ENCODE measurements at regions not wholly inside any gene's neighbourhood (a gene's known extent, or its start where the extent isn't known, plus 50 kb on each side); places are given as distances from the start of the nearest gene placed in this dataset.

DNA sequence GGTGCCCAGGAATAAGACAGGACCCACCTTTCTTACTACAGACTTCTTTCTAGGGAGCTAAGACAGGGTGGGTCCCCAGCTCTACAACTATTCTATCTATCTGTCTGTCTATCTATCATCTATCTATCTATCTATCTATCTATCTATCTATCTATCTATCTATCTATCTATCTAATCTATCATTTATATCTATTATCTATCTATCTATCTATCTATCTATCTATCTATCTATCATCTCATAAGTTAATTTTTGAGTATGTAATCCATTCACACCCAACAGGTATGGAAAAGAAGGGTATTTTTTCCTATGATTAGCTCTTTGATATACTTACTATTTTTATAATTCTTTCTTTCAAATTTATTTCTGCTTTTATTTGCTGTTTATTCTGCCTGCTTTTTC lies 55.9 kb downstream of the BAMBI start:
- intact Hi-C loops (cut with micrococcal nuclease): no loop called here
- Mint-ChIP-seq H3K27ac (no peak overlapping the region), H3K9me3 (no peaks in the 10 kb centered on the region), H3K4me3 (no peak overlapping the region), H3K27me3 (peaks cover 1% of the 10 kb centered on the region), H3K36me3 (ENCODE audit: low read depth) (no peaks in the 10 kb centered on the region), H3K4me1 (ENCODE audit: low read depth) (no peaks in the 10 kb centered on the region)

DNA sequence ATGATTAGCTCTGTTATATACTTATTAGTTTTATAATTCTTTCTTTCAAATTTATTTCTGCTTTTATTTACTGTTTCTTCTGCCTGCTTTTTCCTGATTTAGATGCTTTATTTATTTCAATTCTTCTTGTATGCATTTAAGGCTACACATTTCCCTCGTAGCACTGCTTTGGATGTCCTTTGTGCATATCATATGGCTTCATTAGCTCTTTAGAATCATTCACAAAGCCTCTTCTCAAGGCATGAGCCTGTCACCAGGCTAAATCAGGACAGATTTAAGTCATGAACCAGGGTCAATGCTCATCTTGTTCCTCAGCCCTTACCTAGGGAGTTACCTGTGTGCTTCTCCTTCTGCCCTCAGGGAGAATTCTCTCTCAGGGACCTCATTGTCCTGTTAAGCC lies 56.3 kb downstream of the BAMBI start:
- Mint-ChIP-seq H3K9me3 (no peaks in the 10 kb centered on the region), H3K27me3 (peaks cover 2% of the 10 kb centered on the region), H3K4me3 (no peak overlapping the region), H3K36me3 (ENCODE audit: low read depth) (no peaks in the 10 kb centered on the region), H3K27ac (no peak overlapping the region), H3K4me1 (ENCODE audit: low read depth) (no peaks in the 10 kb centered on the region)
- intact Hi-C loops (cut with micrococcal nuclease): no loop called here

DNA sequence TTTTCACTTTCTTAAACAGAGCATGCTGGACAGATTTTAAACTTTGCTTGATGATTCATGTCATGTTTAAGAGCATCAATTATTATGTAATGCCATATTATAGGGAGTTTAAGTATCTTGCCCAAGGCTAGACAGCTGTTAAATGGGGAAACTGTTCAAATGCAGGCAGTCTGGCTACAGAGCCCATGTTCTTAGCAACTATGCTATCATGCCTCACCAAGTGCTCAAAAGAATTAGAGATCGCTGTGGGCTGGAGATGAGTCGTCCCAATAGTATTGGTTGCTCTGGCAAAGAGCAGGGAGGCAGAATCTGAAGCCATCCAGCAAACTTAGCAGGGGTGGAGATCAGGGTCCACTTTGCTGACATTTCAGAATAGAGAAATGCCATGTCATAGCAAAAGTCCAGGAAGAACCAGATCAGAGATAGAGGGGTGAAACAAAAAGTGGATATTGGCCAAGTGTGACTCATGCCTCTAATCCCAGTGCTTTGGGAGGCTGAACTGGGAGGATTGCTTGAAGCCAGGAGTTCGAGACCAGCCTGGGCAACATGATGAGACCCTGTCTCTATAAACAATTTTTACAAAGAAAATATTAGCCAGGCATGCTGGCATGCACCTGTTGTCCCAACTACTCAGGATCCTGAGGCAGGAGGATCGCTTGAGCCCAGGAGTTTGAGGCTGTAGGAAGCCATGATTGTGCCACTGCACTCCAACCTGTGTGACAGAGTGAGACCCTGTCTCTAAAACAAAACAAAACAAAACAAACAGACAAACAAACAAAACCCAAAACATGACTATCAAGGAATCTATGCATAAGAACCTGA lies 57.8 kb downstream of the BAMBI start:
- Mint-ChIP-seq H3K4me3 (no peak overlapping the region), H3K9me3 (no peaks in the 10 kb centered on the region), H3K36me3 (ENCODE audit: low read depth) (no peaks in the 10 kb centered on the region), H3K27me3 (peaks cover 6% of the 10 kb centered on the region), H3K4me1 (ENCODE audit: low read depth) (no peaks in the 10 kb centered on the region), H3K27ac (no peak overlapping the region)
- intact Hi-C loops (cut with micrococcal nuclease): no loop called here

DNA sequence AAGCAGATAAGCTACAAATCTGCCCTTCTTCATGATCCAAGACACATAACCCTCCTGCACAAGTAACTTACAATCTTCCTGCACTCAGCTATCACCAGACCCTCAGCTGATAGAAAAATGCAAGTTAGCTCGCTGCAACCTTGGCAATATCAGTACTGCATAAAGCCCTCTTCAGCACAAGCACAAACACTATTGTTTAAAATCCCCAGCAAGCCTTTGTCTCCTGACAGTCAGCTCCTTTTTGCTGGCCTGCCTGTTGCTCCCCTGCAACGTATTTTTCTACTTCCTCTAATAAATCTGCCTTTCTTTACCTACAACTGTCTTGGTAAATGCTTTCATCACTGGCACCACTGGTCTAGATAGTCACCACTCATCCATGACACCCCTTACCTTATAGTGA lies 59.8 kb downstream of the BAMBI start:
- no peaks in the 10 kb centered on the region for H3K36me3 Mint-ChIP-seq (ENCODE audit: low read depth)
- intact Hi-C loops (cut with micrococcal nuclease): no loop called here

DNA sequence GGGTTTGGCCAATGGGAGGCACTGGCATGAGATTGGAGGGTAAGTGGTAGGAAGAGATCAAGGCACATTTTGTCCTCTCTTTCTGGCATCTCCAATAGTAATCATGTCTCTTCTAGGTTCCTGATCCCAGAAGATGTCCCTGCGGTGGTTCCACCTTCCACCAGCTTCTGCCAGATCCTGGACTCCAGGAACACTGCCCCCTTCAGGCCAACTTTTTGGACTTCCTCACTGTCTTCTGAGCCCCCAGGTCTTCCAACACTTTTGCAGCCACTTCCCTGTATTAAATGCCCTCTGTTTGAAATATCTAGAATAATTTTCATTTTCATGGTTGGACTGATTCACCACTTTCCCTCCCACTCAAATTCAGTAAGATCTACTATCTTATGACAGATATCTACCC lies 60.9 kb downstream of the BAMBI start:
- Mint-ChIP-seq H3K4me1 (ENCODE audit: low read depth) (no peaks in the 10 kb centered on the region), H3K4me3 (no peak overlapping the region), H3K36me3 (ENCODE audit: low read depth) (no peaks in the 10 kb centered on the region), H3K27me3 (peaks cover 6% of the 10 kb centered on the region), H3K27ac (no peak overlapping the region), H3K9me3 (no peaks in the 10 kb centered on the region)
- intact Hi-C loops (cut with micrococcal nuclease): no loop called here

More for the DNA sequence above, 59.8 kb downstream of the BAMBI start:
- H3K4me3 Mint-ChIP-seq: no peak overlapping the region
- H3K27ac Mint-ChIP-seq: no peak overlapping the region
- no peaks in the 10 kb centered on the region for H3K4me1 Mint-ChIP-seq (ENCODE audit: low read depth)
- no peaks in the 10 kb centered on the region for H3K9me3 Mint-ChIP-seq
- H3K27me3 Mint-ChIP-seq: peaks cover 6% of the 10 kb centered on the region

DNA sequence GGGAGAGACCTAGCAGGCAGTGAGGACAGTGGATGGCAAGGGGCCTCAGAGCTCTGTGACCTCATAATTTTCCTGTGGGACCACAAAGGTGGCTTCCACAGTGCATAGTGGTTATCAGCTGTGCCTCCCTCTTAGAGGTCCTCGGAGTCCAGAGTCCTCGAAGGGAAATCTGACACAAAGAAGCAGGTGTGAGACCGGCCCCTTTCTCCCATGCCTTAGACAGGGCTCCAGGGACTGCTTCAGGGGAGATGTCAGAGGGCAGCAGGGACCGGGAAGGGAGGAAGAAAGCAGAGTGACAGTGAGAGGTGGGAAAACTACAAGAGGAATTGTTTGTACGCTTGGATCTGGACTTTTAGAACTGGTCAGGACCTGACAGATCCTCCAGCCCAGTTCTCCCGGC lies 66.3 kb downstream of the BAMBI start:
- H3K27me3 Mint-ChIP-seq: peaks cover 5% of the 10 kb centered on the region
- intact Hi-C loops (cut with micrococcal nuclease): no loop called here
- H3K36me3 Mint-ChIP-seq (ENCODE audit: low read depth): no peaks in the 10 kb centered on the region
- H3K27ac Mint-ChIP-seq: no peak overlapping the region
- no peaks in the 10 kb centered on the region for H3K9me3 Mint-ChIP-seq
- no peak overlapping the region for H3K4me3 Mint-ChIP-seq
- no peaks in the 10 kb centered on the region for H3K4me1 Mint-ChIP-seq (ENCODE audit: low read depth)

DNA sequence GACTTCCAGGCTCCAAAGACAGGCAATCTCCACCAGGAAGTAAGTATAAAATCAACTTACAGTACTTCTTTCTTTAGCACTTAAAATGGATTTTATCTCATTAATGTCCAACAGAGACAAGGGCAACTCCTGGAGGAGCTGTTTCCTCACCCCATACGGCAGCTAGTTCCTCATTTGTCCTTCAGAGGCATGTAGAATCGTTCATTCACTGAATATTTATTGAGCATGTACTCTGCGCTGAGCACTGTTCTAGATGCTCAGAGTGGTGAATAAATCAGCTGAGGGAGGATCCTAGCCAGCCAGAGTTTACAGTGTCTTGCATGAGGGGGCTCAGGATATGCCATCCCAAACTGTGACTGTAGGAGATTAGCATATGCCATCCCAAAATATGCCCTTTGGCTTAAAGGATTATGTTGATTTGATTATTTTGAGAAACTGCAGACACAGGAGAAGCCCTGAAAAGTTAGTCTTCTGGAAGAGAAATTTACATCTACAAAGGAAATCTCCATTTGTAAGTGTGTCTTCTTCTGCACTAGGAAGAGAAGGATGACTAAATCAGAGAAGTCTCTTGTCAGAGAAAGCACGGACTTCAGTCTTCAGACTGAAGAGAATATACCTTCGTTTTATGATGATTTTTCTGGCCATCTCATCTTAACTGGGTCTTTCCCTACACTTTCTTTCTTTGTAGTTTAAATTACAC lies 66.9 kb downstream of the BAMBI start:
- no peaks in the 10 kb centered on the region for H3K4me1 Mint-ChIP-seq (ENCODE audit: low read depth)
- H3K4me3 Mint-ChIP-seq: no peak overlapping the region
- no peaks in the 10 kb centered on the region for H3K27me3 Mint-ChIP-seq
- H3K9me3 Mint-ChIP-seq: peaks cover 2% of the 10 kb centered on the region
- intact Hi-C loops (cut with micrococcal nuclease): no loop called here
- no peak overlapping the region for H3K27ac Mint-ChIP-seq
- no peaks in the 10 kb centered on the region for H3K36me3 Mint-ChIP-seq (ENCODE audit: low read depth)

DNA sequence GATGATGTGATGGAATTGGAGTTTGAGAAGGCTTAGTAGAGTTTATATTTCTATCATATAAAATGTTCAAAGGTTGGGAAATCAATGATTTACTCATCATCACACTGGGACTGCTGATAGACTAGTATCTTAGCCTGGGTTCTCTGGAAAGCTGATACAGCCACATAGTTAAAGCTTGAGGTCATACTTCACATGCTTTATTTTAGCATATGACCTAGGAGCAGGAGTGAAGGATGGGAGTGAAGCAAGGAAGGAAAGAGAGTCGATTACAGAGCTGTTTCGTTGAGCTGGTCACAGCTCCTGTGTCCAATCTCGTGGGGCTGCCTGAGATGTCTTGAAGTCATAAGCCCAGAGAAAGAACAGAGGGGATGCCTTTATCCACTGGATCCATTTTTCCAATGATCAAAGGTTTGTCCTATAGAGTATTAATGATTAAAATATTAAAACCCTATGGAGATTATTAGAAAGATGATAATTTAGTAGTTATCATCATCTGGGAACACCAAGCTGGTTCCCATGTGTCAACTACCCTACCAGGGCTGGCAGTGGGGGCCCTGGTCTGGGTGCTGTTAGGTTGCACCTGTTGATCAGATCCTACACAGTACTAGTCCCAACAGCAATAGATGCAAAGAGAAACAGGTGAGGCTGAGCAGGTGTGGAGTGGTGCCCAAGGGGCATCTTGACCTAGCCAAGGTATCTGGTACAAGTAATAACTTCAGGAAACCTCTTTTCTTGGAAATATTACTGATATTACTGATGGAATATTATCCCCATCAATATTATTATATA lies 77.8 kb downstream of the BAMBI start:
- Mint-ChIP-seq H3K4me1 (ENCODE audit: low read depth) (no peaks in the 10 kb centered on the region), H3K27me3 (peaks cover 11% of the 10 kb centered on the region), H3K9me3 (peaks cover 5% of the 10 kb centered on the region), H3K4me3 (no peak overlapping the region), H3K36me3 (ENCODE audit: low read depth) (no peaks in the 10 kb centered on the region), H3K27ac (no peak overlapping the region)
- intact Hi-C loops (cut with micrococcal nuclease): no loop called here

DNA sequence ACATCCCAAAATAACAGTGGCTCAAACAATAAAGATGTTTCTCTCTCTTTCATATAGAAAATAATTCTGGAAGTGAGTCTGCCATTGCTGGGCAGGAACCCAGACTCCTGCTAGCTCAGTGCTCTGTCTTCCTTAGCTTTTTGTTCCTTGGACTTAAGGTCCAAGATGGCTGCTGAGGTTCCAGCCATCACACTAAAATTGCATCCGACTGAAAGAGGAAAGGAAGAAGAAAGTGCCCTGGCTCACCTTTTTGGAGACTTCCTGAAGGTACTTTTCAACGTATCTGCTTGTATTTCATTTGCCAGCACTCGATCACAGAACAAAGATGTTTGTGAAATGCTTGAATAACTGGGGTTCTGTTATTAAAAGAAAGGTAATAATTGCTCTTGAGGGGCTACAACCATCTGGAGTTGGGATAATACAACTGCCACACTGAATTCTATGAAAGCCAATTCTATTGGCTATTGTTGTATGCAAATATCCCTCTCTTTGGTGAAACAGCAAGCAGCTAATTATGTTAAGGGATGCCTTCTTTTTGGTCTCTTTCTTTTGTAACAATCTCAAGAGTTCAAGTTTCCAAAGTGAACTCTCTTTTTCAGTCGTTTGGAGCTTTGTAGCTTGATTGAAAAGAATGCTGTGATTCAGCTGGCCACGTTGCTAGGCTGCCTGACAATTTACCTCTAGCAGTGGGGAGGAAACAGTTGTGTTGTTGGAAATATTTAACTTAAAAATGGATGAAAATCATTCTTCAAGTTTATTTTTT lies 83.9 kb downstream of the BAMBI start:
- Mint-ChIP-seq H3K27ac (no peak overlapping the region), H3K4me1 (ENCODE audit: low read depth) (no peaks in the 10 kb centered on the region), H3K4me3 (no peak overlapping the region), H3K9me3 (no peaks in the 10 kb centered on the region), H3K27me3 (peaks cover 24% of the 10 kb centered on the region), H3K36me3 (ENCODE audit: low read depth) (no peaks in the 10 kb centered on the region)
- intact Hi-C loops (cut with micrococcal nuclease): no loop called here

DNA sequence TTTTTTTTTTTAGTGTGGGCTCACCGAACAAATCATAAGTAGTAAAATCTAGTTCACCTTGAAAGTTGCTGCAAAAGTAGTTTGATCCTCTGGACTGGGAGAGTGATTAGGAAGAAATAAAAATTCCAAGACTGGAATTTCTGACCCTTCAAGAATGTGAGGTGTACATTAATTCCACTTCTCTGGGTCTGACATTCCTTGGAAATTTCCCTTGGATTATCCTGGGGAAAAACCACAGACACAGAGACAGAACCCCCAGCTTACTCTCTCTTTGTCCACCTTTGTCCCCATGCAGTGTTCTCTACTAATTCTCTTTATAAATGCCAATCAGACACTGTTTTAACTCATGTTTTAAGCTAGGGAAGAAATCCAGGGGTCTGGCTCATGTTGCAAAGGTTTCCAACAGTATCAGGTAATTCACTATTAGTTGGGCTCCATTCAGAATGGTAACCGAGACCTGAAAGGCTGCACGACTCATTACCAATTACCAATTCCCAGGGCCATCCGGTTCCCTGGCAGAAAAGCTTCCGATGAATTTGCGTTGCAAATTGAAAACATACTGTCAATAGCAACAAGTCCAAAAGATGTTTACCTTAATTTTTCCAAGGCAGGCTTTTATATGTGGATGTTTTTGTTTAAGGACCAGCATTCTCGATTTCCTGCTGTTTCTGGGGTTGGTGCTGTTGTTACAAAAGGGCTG lies 86.3 kb downstream of the BAMBI start:
- Mint-ChIP-seq H3K27ac (no peak overlapping the region), H3K4me3 (no peak overlapping the region), H3K27me3 (peaks cover 35% of the 10 kb centered on the region), H3K4me1 (ENCODE audit: low read depth) (no peaks in the 10 kb centered on the region), H3K36me3 (ENCODE audit: low read depth) (no peaks in the 10 kb centered on the region), H3K9me3 (no peaks in the 10 kb centered on the region)
- intact Hi-C loops (cut with micrococcal nuclease): no loop called here

DNA sequence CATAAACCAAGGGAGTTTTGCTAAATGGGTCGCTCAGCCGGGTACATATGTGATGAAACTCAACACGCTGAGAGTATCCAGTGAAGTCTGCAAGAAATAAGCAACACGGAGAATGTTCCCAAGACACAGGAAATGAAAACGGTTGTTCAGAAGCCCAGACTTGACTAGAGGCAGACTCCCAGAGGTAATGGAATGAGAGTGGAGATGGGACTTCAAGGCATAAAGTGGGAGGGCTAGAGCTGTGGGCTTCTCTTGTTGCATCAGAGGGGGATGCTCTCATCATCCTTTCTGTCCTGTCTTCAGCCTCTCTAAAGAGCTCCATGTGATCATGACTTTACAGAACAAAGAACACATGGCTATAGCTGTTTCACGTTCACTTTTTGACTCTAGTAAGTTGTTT lies 88.3 kb downstream of the BAMBI start:
- Mint-ChIP-seq H3K27ac (no peak overlapping the region), H3K4me1 (ENCODE audit: low read depth) (no peaks in the 10 kb centered on the region), H3K4me3 (no peak overlapping the region), H3K9me3 (no peaks in the 10 kb centered on the region), H3K27me3 (peaks cover 33% of the 10 kb centered on the region), H3K36me3 (ENCODE audit: low read depth) (no peaks in the 10 kb centered on the region)
- intact Hi-C loops (cut with micrococcal nuclease): no loop called here

DNA sequence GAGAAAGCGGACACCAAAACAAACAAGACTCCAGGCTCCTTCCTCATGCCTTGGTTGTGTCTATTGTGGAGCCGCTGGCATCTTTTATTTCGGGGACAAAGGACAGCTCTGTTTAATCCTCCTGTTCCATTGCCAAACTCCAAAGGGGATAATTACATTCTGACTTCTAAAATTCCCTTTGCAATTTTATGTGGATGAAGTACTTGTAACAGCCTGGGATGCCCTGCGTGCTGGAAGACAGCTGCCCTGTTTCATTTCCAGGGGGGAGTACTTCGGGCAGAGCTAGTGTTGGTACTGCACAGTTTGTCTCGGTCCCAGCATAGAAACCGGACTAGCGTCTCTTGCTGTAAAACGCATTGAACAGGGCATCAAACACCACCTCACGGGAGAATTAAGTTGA lies 90.9 kb downstream of the BAMBI start:
- no peaks in the 10 kb centered on the region for H3K4me1 Mint-ChIP-seq (ENCODE audit: low read depth)
- H3K9me3 Mint-ChIP-seq: no peaks in the 10 kb centered on the region
- intact Hi-C loops (cut with micrococcal nuclease): no loop called here
- no peaks in the 10 kb centered on the region for H3K36me3 Mint-ChIP-seq (ENCODE audit: low read depth)
- no peak overlapping the region for H3K4me3 Mint-ChIP-seq
- no peak overlapping the region for H3K27ac Mint-ChIP-seq
- peaks cover 39% of the 10 kb centered on the region for H3K27me3 Mint-ChIP-seq

DNA sequence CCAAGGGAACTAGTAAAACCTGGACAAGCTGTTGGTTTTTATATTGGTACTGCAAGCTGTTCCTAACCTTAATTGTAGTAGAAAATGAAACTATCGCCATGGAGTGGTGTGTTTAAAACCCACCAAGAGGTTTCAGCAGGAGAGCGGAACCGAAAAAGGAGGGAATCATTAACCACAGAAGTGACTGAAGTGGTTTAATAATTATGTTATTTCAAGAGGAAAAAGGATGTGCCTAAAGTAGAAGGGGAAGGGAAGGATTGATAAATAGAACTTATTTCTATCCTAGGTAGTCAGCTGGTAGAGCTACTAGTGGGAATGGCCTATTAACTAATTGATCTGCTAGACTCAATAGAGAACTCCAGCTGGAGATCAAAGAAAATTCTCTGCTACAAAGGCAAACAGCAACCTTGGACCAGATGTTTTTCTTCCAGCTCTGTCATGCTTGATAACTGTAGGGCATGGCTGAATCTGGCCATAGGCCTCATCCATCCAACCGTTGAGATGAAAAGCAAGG lies 91.8 kb downstream of the BAMBI start:
- Mint-ChIP-seq H3K9me3 (no peaks in the 10 kb centered on the region), H3K4me3 (no peak overlapping the region), H3K27me3 (peaks cover 35% of the 10 kb centered on the region), H3K27ac (no peak overlapping the region), H3K4me1 (ENCODE audit: low read depth) (no peaks in the 10 kb centered on the region), H3K36me3 (ENCODE audit: low read depth) (no peaks in the 10 kb centered on the region)
- intact Hi-C loops (cut with micrococcal nuclease): no loop called here
